GM12878 (cell line): ENCODE measurements at regions not wholly inside any gene's neighbourhood (a gene's known extent, or its start where the extent isn't known, plus 50 kb on each side); places are given as distances from the start of the nearest gene placed in this dataset.

ENCODE experiments used
- ATAC-seq: fragments of 200-7000 bp; cut with Tn5 transposase; 3 replicates; pipeline ENCODE4 v1.9.1; 2020; ENCODE audit warnings: mild to moderate bottlenecking, moderate library complexity
- BruUV-seq: library from RNA; stranded (reverse); fragments of 400-500 nt; replicated peaks from 2 replicates; lab custom pipeline; 2021; lab: Mats Ljungman, UMichigan
- CTCF ChIA-PET: fragments of 300-600 bp; sonication (Branson Sonifier 250); formaldehyde crosslinking; extraction: SDS; loops from one replicate; lab custom pipeline; 2021; ENCODE audit warnings: inconsistent platforms; lab: Yijun Ruan, JAX
- POLR2A ChIA-PET: fragments of 350-600 bp; formaldehyde crosslinking; extraction: SDS; loops from one replicate; lab custom pipeline; 2021; ENCODE audit warnings: inconsistent platforms; lab: Charles Lee
- RAD21 ChIA-PET: fragments of 300-600 bp; sonication (Branson Sonifier 250); formaldehyde crosslinking; loops from one replicate; lab custom pipeline; 2023; ENCODE audit warnings: antibody characterized with exemption; ENCODE audit not compliant: unreplicated experiment; lab: Charles Lee
- SMC1A ChIA-PET: fragments of 300-600 bp; sonication (Branson Sonifier 250); formaldehyde crosslinking; loops from one replicate; lab custom pipeline; 2023; ENCODE audit not compliant: unreplicated experiment, uncharacterized antibody; lab: Charles Lee
- DNase-seq: peaks from one replicate; pipeline ENCODE4 v3.0.0-alpha.2; 2011; ENCODE audit warnings: low read depth, low spot score
- FAIRE-seq: peaks from 3 replicates; lab custom pipeline; 2011; peaks lifted over from hg19 to GRCh38; lab: Jason Lieb, UNC
- H2AFZ ChIP-seq: 2 replicates; pipeline ENCODE4 v1.6.0; 2011; ENCODE audit warnings: low read depth, low read length, control low read depth; ENCODE audit not compliant: control insufficient read depth
- H3K27ac ChIP-seq: 2 replicates; pipeline ENCODE4 v1.5.1; 2011; ENCODE audit warnings: control low read depth; ENCODE audit not compliant: control insufficient read depth, insufficient read depth
- H3K27me3 ChIP-seq, 2 experiments: replicated peaks in 1 of 2; 2 replicates each; pipeline versions ENCODE4 v1.6.0 to v1.6.1; 2011; ENCODE audit warnings: low read length in 1 of 2; ENCODE audit not compliant: control insufficient read depth in 2 of 2, insufficient read depth in 2 of 2
- H3K36me3 ChIP-seq, 2 experiments: 2 replicates each; pipeline ENCODE4 v1.5.1; 2011; ENCODE audit warnings: low read length in 1 of 2; ENCODE audit not compliant: control insufficient read depth in 2 of 2, insufficient read depth in 2 of 2
- H3K4me1 ChIP-seq: 2 replicates; pipeline ENCODE4 v1.6.1; 2011; ENCODE audit warnings: mild to moderate bottlenecking, low read length, moderate library complexity, mixed read lengths; ENCODE audit not compliant: control insufficient read depth, insufficient read depth
- H3K4me2 ChIP-seq: 2 replicates; pipeline ENCODE4 v1.6.0; 2011; ENCODE audit warnings: control low read depth; ENCODE audit not compliant: control insufficient read depth, insufficient read depth
- H3K4me3 ChIP-seq: fragments of 200-600 bp; sonication (generic); 2 replicates; pipeline ENCODE4 v1.5.1; 2016
- H3K79me2 ChIP-seq: 2 replicates; pipeline ENCODE4 v1.6.0; 2011; ENCODE audit warnings: low read length; ENCODE audit not compliant: control insufficient read depth, insufficient read depth
- H3K9ac ChIP-seq: 2 replicates; pipeline ENCODE4 v1.8.0; 2011; ENCODE audit warnings: low read length, control low read depth, mixed read lengths; ENCODE audit not compliant: control insufficient read depth, insufficient read depth
- H3K9me3 ChIP-seq: replicated peaks from 3 replicates; pipeline ENCODE4 v1.5.1; 2011; ENCODE audit warnings: mild to moderate bottlenecking, low read length; ENCODE audit not compliant: control insufficient read depth, insufficient read depth
- H4K20me1 ChIP-seq: 2 replicates; pipeline ENCODE4 v1.6.0; 2011; ENCODE audit not compliant: control insufficient read depth, insufficient read depth
- BMI1 ChIP-seq: fragments of 450-650 bp; IDR thresholded peaks from 2 replicates; pipeline ENCODE4 v1.6.1; 2016; ENCODE audit warnings: mild to moderate bottlenecking, moderate library complexity, borderline replicate concordance
- CEBPB ChIP-seq, 2 experiments: fragments of 150-350 bp in 1 of 2; IDR thresholded peaks; 2 replicates each; pipeline ENCODE4 v1.6.1; 2012 to 2014; ENCODE audit warnings: low read depth in 2 of 2, low read length in 2 of 2, borderline replicate concordance in 1 of 2, inconsistent platforms in 1 of 2
- DPF2 ChIP-seq: fragments of 450-650 bp; IDR thresholded peaks from 2 replicates; pipeline ENCODE4 v1.6.1; 2017; ENCODE audit warnings: mild to moderate bottlenecking
- IRF4 ChIP-seq: IDR thresholded peaks from 2 replicates; pipeline ENCODE4 v1.6.1; 2011; ENCODE audit warnings: low read depth, low read length
- MTA3 ChIP-seq: IDR thresholded peaks from 2 replicates; pipeline ENCODE4 v1.6.1; 2012; ENCODE audit warnings: low read length, inconsistent platforms, borderline replicate concordance
- NBN ChIP-seq: fragments of 450-650 bp; IDR thresholded peaks from 2 replicates; pipeline ENCODE4 v1.6.1; 2016
- NFYB ChIP-seq: IDR thresholded peaks from 2 replicates; pipeline ENCODE4 v1.6.1; 2011; ENCODE audit warnings: low read depth, mild to moderate bottlenecking, low read length, improper control_type of control experiment, moderate library complexity; ENCODE audit not compliant: insufficient read depth
- RFX5 ChIP-seq: IDR thresholded peaks from 2 replicates; pipeline ENCODE4 v1.6.1; 2011; ENCODE audit warnings: low read depth, low read length, improper control_type of control experiment
- SP1 ChIP-seq: IDR thresholded peaks from one replicate; pipeline ENCODE4 v1.6.1; 2011; ENCODE audit warnings: low read depth, low read length
- STAT3 ChIP-seq: IDR thresholded peaks from 2 replicates; pipeline ENCODE4 v1.6.1; 2011; ENCODE audit warnings: low read depth, low read length, improper control_type of control experiment
- TCF7 ChIP-seq: IDR thresholded peaks from 2 replicates; pipeline ENCODE4 v1.6.1; 2014; ENCODE audit warnings: antibody characterized with exemption, borderline replicate concordance
- ZBTB33 ChIP-seq: fragments of 450-650 bp; IDR thresholded peaks from 2 replicates; pipeline ENCODE4 v1.6.1; 2017; ENCODE audit warnings: mild to moderate bottlenecking
- ZNF384 ChIP-seq: IDR thresholded peaks from 2 replicates; pipeline ENCODE4 v1.6.1; 2012; ENCODE audit warnings: low read depth, mild to moderate bottlenecking, low read length, improper control_type of control experiment, borderline replicate concordance
- WGBS: methylation state at CpG from one replicate; pipeline ENCODE4 v1.1.6; 2016; ENCODE audit warnings: low lambda C conversion rate; ENCODE audit not compliant: insufficient replicate concordance, insufficient coverage; ENCODE audit errors: missing lambda C conversion rate; 5-methylcytosine and 5-hydroxymethylcytosine counted together
- in situ Hi-C: fragments of 300-500 bp; cut with MboI; formaldehyde crosslinking; loops from 9 replicates; pipeline ENCODE4 v1.14.3; 2018; ENCODE audit warnings: mixed read lengths
- intact Hi-C: fragments of 100-400 bp; cut with micrococcal nuclease; formaldehyde crosslinking; loops from one replicate; pipeline ENCODE4 v1.14.2; 2022; ENCODE audit not compliant: unreplicated experiment

GRCh38 chr5:111929867-111930266 lies 172.9 kb upstream of the NREP start:
- RAD21 ChIA-PET, result interaction anchor here (1.1 kb wide), 1 partner anchor 216 kb away, joined by 3 read pairs; no protein-coding TSS in a partner anchor
- ATAC-seq, result no peak
- no peak overlapping the region for H3K9ac ChIP-seq
- no peaks in the 10 kb centered on the region for H4K20me1 ChIP-seq
- no peak overlapping the region for H2AFZ ChIP-seq
- no TSS peak for BruUV-seq
- TF ChIP-seq RFX5 (no peak), IRF4 (no peak), MTA3 (no peak), ZNF384 (no peak), NFYB (no peak), TCF7 (no peak), NBN (no peak), ZBTB33 (no peak), STAT3 (no peak), SP1 (no peak), DPF2 (no peak), CEBPB (IDR thresholded peaks at IDR 0.05; ENCODE audit: borderline replicate concordance in 1 of 2, low read depth in 2 of 2, low read length in 2 of 2) (no peak), BMI1 (no peak)
- TF ChIP-seq, all 136 proteins: peak for 0
- Histone ChIP-seq H3K4me2 (no peak overlapping the region), H3K79me2 (no peaks in the 10 kb centered on the region), H3K9me3 (no peaks in the 10 kb centered on the region; the same call in 2 of the 3 replicates), H3K27ac (no peak overlapping the region), H3K4me3 (no peak overlapping the region), H3K4me1 (no peaks in the 10 kb centered on the region), H3K36me3 (no peaks in the 10 kb centered on the region), H3K27me3 (no peaks in the 10 kb centered on the region)
- ChIA-PET CTCF (interaction anchor here (1.7 kb wide), 1 partner anchor 12 kb away, joined by 5 read pairs; no protein-coding TSS in a partner anchor), POLR2A (no interaction called here), SMC1A (interaction anchor here (0.6 to 2.8 kb wide), 2 partner anchors 9 to 19 kb away, joined by 3 to 12 read pairs; no protein-coding TSS in a partner anchor)
- 0% methylated on average over 1 of the region's 1 CpG for WGBS
- intact Hi-C loops, result loop anchor here (10.0 kb wide), 1 partner anchor 255 kb away; no protein-coding TSS in a partner anchor
- DNase-seq (no peak), FAIRE-seq (no peak)
- in situ Hi-C loops, result no loop called here
